H1 (cell line): ENCODE measurements at regions not wholly inside any gene's neighbourhood (a gene's known extent, or its start where the extent isn't known, plus 50 kb on each side); places are given as distances from the start of the nearest gene placed in this dataset.

Experiments
- CTCF ChIA-PET: fragments of 300-600 bp; sonication (Branson Sonifier 250); formaldehyde crosslinking; loops from one replicate; lab custom pipeline; 2021; ENCODE audit not compliant: partially characterized antibody; lab: Charles Lee
- POLR2A ChIA-PET: fragments of 300-600 bp; sonication (Branson Sonifier 250); formaldehyde crosslinking; loops from one replicate; lab custom pipeline; 2021; ENCODE audit warnings: inconsistent platforms; ENCODE audit not compliant: partially characterized antibody; lab: Charles Lee
- DNase-seq, 2 experiments: peaks; one replicate each; pipeline versions ENCODE4 v3.0.0 to v3.0.0-alpha.2; 2010 to 2022; ENCODE audit warnings: low spot score in 2 of 2, low read depth in 1 of 2, mixed read lengths in 1 of 2
- FAIRE-seq: peaks from 2 replicates; lab custom pipeline; 2011; peaks lifted over from hg19 to GRCh38; lab: Jason Lieb, UNC
- H2AFZ ChIP-seq: 2 replicates; pipeline ENCODE4 v1.8.1; 2012; ENCODE audit warnings: low read length, inconsistent platforms
- H2AK5ac ChIP-seq: 2 replicates; pipeline ENCODE4 v1.6.1; 2013; ENCODE audit warnings: low read depth, low read length
- H2BK120ac ChIP-seq: replicated peaks from 2 replicates; pipeline ENCODE3; 2013; ENCODE audit warnings: low read depth, low read length, inconsistent platforms
- H2BK12ac ChIP-seq: 2 replicates; pipeline ENCODE4 v1.6.1; 2013; ENCODE audit warnings: low read depth, low read length
- H2BK15ac ChIP-seq: 2 replicates; pipeline ENCODE4 v1.6.1; 2013; ENCODE audit warnings: low read length
- H2BK20ac ChIP-seq: 2 replicates; pipeline ENCODE4 v1.6.1; 2013; ENCODE audit warnings: low read length
- H2BK5ac ChIP-seq: 2 replicates; pipeline ENCODE4 v1.6.1; 2013; ENCODE audit warnings: low read depth, low read length
- H3K14ac ChIP-seq: 2 replicates; pipeline ENCODE4 v1.6.1; 2013; ENCODE audit warnings: inconsistent platforms; ENCODE audit not compliant: insufficient read length
- H3K18ac ChIP-seq: 2 replicates; pipeline ENCODE4 v1.6.1; 2013; ENCODE audit warnings: low read length; ENCODE audit errors: extremely low read depth
- H3K23ac ChIP-seq: 2 replicates; pipeline ENCODE4 v1.6.1; 2013; ENCODE audit warnings: inconsistent platforms; ENCODE audit not compliant: insufficient read length
- H3K23me2 ChIP-seq: 2 replicates; pipeline ENCODE4 v1.6.1; 2013; ENCODE audit warnings: low read depth, low read length
- H3K27ac ChIP-seq: 2 replicates; pipeline ENCODE4 v1.6.1; 2011; ENCODE audit warnings: low read depth, low read length, inconsistent platforms
- H3K27me3 ChIP-seq, 4 experiments: replicated peaks in 1 of 4; 1 replicate in 1 of 4; 2 replicates in 3 of 4; pipeline versions ENCODE4 v1.6.1 to v1.8.1; 2011 to 2013; ENCODE audit warnings: low read length in 3 of 4, mild to moderate bottlenecking in 3 of 4, inconsistent platforms in 2 of 4, mixed read lengths in 2 of 4, moderate library complexity in 1 of 4; ENCODE audit not compliant: control insufficient read depth in 3 of 4, insufficient read depth in 3 of 4; ENCODE audit errors: extremely low read depth in 1 of 4
- H3K36me3 ChIP-seq, 4 experiments: 2 replicates each; pipeline versions ENCODE4 v1.6.1 to v1.8.1; 2011 to 2013; ENCODE audit warnings: mild to moderate bottlenecking in 4 of 4, low read length in 3 of 4, moderate library complexity in 2 of 4, control low read depth in 1 of 4, inconsistent platforms in 1 of 4; ENCODE audit not compliant: insufficient read depth in 4 of 4, control insufficient read depth in 2 of 4
- H3K4ac ChIP-seq: replicated peaks from 2 replicates; pipeline ENCODE3; 2013; ENCODE audit warnings: low read length, low read depth, mixed read lengths, inconsistent platforms; ENCODE audit not compliant: insufficient read length
- H3K4me1 ChIP-seq, 4 experiments: replicated peaks in 1 of 4; 1 replicate in 1 of 4; 2 replicates in 3 of 4; pipeline versions ENCODE4 v1.6.1 to v1.8.1; 2011 to 2013; ENCODE audit warnings: low read length in 3 of 4, inconsistent platforms in 2 of 4, mixed read lengths in 1 of 4; ENCODE audit not compliant: insufficient read depth in 4 of 4, control insufficient read depth in 3 of 4
- H3K4me2 ChIP-seq, 2 experiments: 2 replicates each; pipeline versions ENCODE4 v1.6.1 to v1.8.1; 2011 to 2013; ENCODE audit warnings: low read depth in 2 of 2, low read length in 2 of 2, control low read depth in 1 of 2, inconsistent platforms in 1 of 2, mild to moderate bottlenecking in 1 of 2; ENCODE audit not compliant: insufficient read depth in 1 of 2
- H3K4me3 ChIP-seq, 4 experiments: fragments of 200-600, 300-600 bp in 1 of 4; sonication (generic), shearing (Covaris generic), sonication (Bioruptor Twin) in 1 of 4; 2 replicates each; pipeline versions ENCODE4 v1.5.1 to v1.8.1; 2011 to 2016; ENCODE audit warnings: low read length in 4 of 4, low read depth in 3 of 4, control low read depth in 2 of 4, inconsistent platforms in 2 of 4, mild to moderate bottlenecking in 2 of 4, mixed read lengths in 1 of 4, moderate library complexity in 1 of 4; ENCODE audit not compliant: insufficient read depth in 2 of 4; ENCODE audit errors: extremely low read depth in 1 of 4
- H3K56ac ChIP-seq: replicated peaks from 2 replicates; pipeline ENCODE3; 2013; ENCODE audit warnings: low read depth, mild to moderate bottlenecking, mixed read lengths, low read length, inconsistent platforms; ENCODE audit not compliant: insufficient read length
- H3K79me1 ChIP-seq: 2 replicates; pipeline ENCODE4 v1.6.1; 2013; ENCODE audit warnings: low read depth, low read length, control low read depth
- H3K79me2 ChIP-seq, 2 experiments: 2 replicates each; pipeline versions ENCODE4 v1.6.1 to v1.8.1; 2012 to 2013; ENCODE audit warnings: low read length in 2 of 2, mild to moderate bottlenecking in 2 of 2, inconsistent platforms in 1 of 2; ENCODE audit not compliant: insufficient read depth in 2 of 2, control insufficient read depth in 1 of 2
- H3K9ac ChIP-seq, 4 experiments: replicated peaks in 1 of 4; 1 replicate in 1 of 4; 2 replicates in 3 of 4; pipeline versions ENCODE4 v1.6.1 to v1.8.1; 2011 to 2013; ENCODE audit warnings: low read depth in 3 of 4, low read length in 3 of 4, control low read depth in 2 of 4, mild to moderate bottlenecking in 2 of 4, moderate library complexity in 2 of 4, inconsistent platforms in 1 of 4; ENCODE audit errors: extremely low read depth in 1 of 4
- H3K9me3 ChIP-seq, 2 experiments: 2 replicates each; pipeline versions ENCODE4 v1.6.1 to v1.8.1; 2012 to 2013; ENCODE audit warnings: mild to moderate bottlenecking in 2 of 2, moderate library complexity in 2 of 2, control low read depth in 1 of 2, inconsistent platforms in 1 of 2, low read depth in 1 of 2, low read length in 1 of 2, mixed read lengths in 1 of 2; ENCODE audit not compliant: insufficient read depth in 2 of 2
- H4K20me1 ChIP-seq, 2 experiments: replicated peaks in 1 of 2; 2 replicates each; pipeline versions ENCODE3 to v1.8.1; 2011 to 2013; ENCODE audit warnings: inconsistent platforms in 2 of 2, low read length in 2 of 2, mild to moderate bottlenecking in 1 of 2; ENCODE audit not compliant: insufficient read depth in 2 of 2, control insufficient read depth in 1 of 2
- H4K5ac ChIP-seq: 2 replicates; pipeline ENCODE4 v1.6.1; 2013; ENCODE audit warnings: low read length, low read depth, mixed read lengths, inconsistent platforms; ENCODE audit not compliant: insufficient read length
- H4K8ac ChIP-seq: 2 replicates; pipeline ENCODE4 v1.8.0; 2013; ENCODE audit warnings: mild to moderate bottlenecking, moderate library complexity, low read length, inconsistent platforms; ENCODE audit not compliant: insufficient read depth; ENCODE audit errors: extremely low read depth
- H4K91ac ChIP-seq: replicated peaks from 2 replicates; pipeline ENCODE3; 2013; ENCODE audit warnings: low read length, mixed read lengths, inconsistent platforms; ENCODE audit not compliant: insufficient read length
- RFX5 ChIP-seq: IDR thresholded peaks from 2 replicates; pipeline ENCODE4 v1.6.1; 2011; ENCODE audit warnings: low read depth, low read length, improper control_type of control experiment, borderline replicate concordance
- WGBS, 2 experiments: shearing (Covaris generic) in 1 of 2; methylation state at CpG; one replicate each; pipeline versions ENCODE4 v1.1.6 to v1.1.7; 2013 to 2015; ENCODE audit warnings: low lambda C conversion rate in 2 of 2, mixed read lengths in 2 of 2, inconsistent platforms in 1 of 2, low coverage in 1 of 2, missing lambda C conversion rate in 1 of 2; ENCODE audit not compliant: insufficient replicate concordance in 2 of 2, insufficient coverage in 1 of 2, insufficient read length in 1 of 2; ENCODE audit errors: extremely low coverage in 1 of 2, missing lambda C conversion rate in 1 of 2; 5-methylcytosine and 5-hydroxymethylcytosine counted together

GRCh38 chr22:49142296-49142695 lies 685.4 kb downstream of the BRD1 start:
- Histone ChIP-seq H4K5ac (no peak overlapping the region), H2AK5ac (no peak overlapping the region), H4K91ac (no peak overlapping the region), H3K9ac (no peak overlapping the region), H3K4me1 (no peaks in the 10 kb centered on the region; a peak in 1 of 7 replicates), H2BK5ac (no peak overlapping the region), H3K18ac (no peak overlapping the region), H3K23me2 (peaks cover 8% of the 10 kb centered on the region; the same call in 1 of the 2 replicates), H2AFZ (no peak overlapping the region), H3K4me3 (no peak overlapping the region), H3K27ac (no peak overlapping the region), H4K20me1 (no peaks in the 10 kb centered on the region), H3K23ac (no peak overlapping the region), H2BK120ac (no peak overlapping the region), H3K36me3 (no peaks in the 10 kb centered on the region), H3K56ac (no peak overlapping the region), H3K14ac (no peak overlapping the region), H2BK12ac (no peak overlapping the region), H2BK20ac (no peak overlapping the region), H3K27me3 (no peaks in the 10 kb centered on the region), H3K9me3 (no peaks in the 10 kb centered on the region), H3K79me2 (no peaks in the 10 kb centered on the region), H3K4ac (no peak overlapping the region), H3K4me2 (no peak overlapping the region), H3K79me1 (no peaks in the 10 kb centered on the region), H2BK15ac (no peak overlapping the region), H4K8ac (no peak overlapping the region)
- 89% methylated on average over 15 of the region's 15 CpGs; no CpG with 5 or more reads in 1 of the 2 experiments for WGBS, 2 experiments
- DNase-seq (no peak), FAIRE-seq (no peak)
- POLR2A ChIA-PET, result no interaction called here
- no peak for TF ChIP-seq RFX5
- CTCF ChIA-PET, result interaction anchor here (0.7 to 1.7 kb wide), 5 partner anchors 12 to 1095 kb away, joined by 3 to 6 read pairs (median 3); no protein-coding TSS in a partner anchor
